PC-3 (cell line): ENCODE measurements at regions not wholly inside any gene's neighbourhood (a gene's known extent, or its start where the extent isn't known, plus 50 kb on each side); places are given as distances from the start of the nearest gene placed in this dataset.

Experiments
- ATAC-seq: fragments of 200-7000 bp; cut with Tn5 transposase; 2 replicates; pipeline ENCODE4 v1.9.1; 2020; ENCODE audit warnings: mild to moderate bottlenecking, moderate library complexity
- BruUV-seq: library from RNA; stranded (reverse); fragments of 400-500 nt; replicated peaks from 2 replicates; lab custom pipeline; 2021; lab: Mats Ljungman, UMichigan
- CTCF ChIA-PET: fragments of 300-600 bp; sonication (Branson Sonifier 250); formaldehyde crosslinking; loops from one replicate; lab custom pipeline; 2022; ENCODE audit warnings: antibody characterized with exemption; lab: Charles Lee
- POLR2A ChIA-PET: fragments of 300-600 bp; sonication (Branson Sonifier 250); formaldehyde crosslinking; loops from one replicate; lab custom pipeline; 2022; ENCODE audit warnings: antibody characterized with exemption; ENCODE audit not compliant: unreplicated experiment; lab: Charles Lee
- DNase-seq: peaks from one replicate; pipeline ENCODE4 v3.0.0-alpha.2; 2015
- H2AFZ ChIP-seq: fragments of 300-600 bp; sonication (generic); 2 replicates; pipeline ENCODE4 v1.6.0; 2016; ENCODE audit warnings: antibody characterized with exemption, low read length
- H3F3A ChIP-seq: fragments of 300-600 bp; sonication (generic); one replicate; pipeline ENCODE4 v1.6.0; 2017; ENCODE audit warnings: antibody characterized with exemption, low read length, control low read depth, mild to moderate bottlenecking; ENCODE audit not compliant: unreplicated experiment
- H3K27ac ChIP-seq: fragments of 300-600 bp; sonication (generic); 2 replicates; pipeline ENCODE4 v1.5.1; 2016; ENCODE audit warnings: mild to moderate bottlenecking, low read length
- H3K27me3 ChIP-seq: fragments of 300-600 bp; sonication (generic); 2 replicates; pipeline ENCODE4 v1.6.1; 2016; ENCODE audit warnings: low read length, mixed read lengths
- H3K36me3 ChIP-seq: fragments of 300-600 bp; sonication (generic); 2 replicates; pipeline ENCODE4 v1.6.1; 2016; ENCODE audit warnings: low read depth, mixed run types, low read length, mixed read lengths
- H3K4me1 ChIP-seq: fragments of 300-600 bp; sonication (generic); 2 replicates; pipeline ENCODE4 v1.5.1; 2016; ENCODE audit warnings: low read length; ENCODE audit not compliant: insufficient read depth
- H3K4me2 ChIP-seq: fragments of 300-600 bp; sonication (generic); 2 replicates; pipeline ENCODE4 v1.6.0; 2016; ENCODE audit warnings: low read length
- H3K4me3 ChIP-seq: fragments of 300-600 bp; sonication (generic); 2 replicates; pipeline ENCODE4 v1.5.1; 2016; ENCODE audit warnings: mild to moderate bottlenecking, low read length, mixed read lengths
- H3K79me2 ChIP-seq: fragments of 300-600 bp; sonication (generic); 2 replicates; pipeline ENCODE4 v1.6.1; 2017; ENCODE audit warnings: low read length, mixed read lengths
- H3K9ac ChIP-seq: fragments of 300-600 bp; sonication (generic); 2 replicates; pipeline ENCODE4 v1.6.0; 2016; ENCODE audit warnings: mild to moderate bottlenecking, low read length
- H3K9me2 ChIP-seq: fragments of 300-600 bp; sonication (generic); replicated peaks from 2 replicates; pipeline ENCODE4 v1.6.1; 2016; ENCODE audit warnings: mixed run types, low read length, mixed read lengths
- H3K9me3 ChIP-seq: fragments of 300-600 bp; sonication (generic); 2 replicates; pipeline ENCODE4 v1.6.1; 2016; ENCODE audit warnings: low read length, mixed read lengths
- H4K20me1 ChIP-seq: fragments of 300-600 bp; sonication (generic); 2 replicates; pipeline ENCODE4 v1.6.1; 2016; ENCODE audit warnings: low read length, mixed read lengths
- EZH2 ChIP-seq: fragments of 300-600 bp; sonication (generic); IDR thresholded peaks from one replicate; pipeline ENCODE4 v1.6.1; 2017; ENCODE audit warnings: antibody characterized with exemption, mild to moderate bottlenecking, low read length; ENCODE audit not compliant: unreplicated experiment
- EZH2phosphoT487 ChIP-seq: fragments of 300-600 bp; sonication (generic); IDR thresholded peaks from 2 replicates; pipeline ENCODE4 v1.6.1; 2018; ENCODE audit warnings: mild to moderate bottlenecking, antibody characterized with exemption, low read length, borderline replicate concordance
- intact Hi-C: fragments of 100-400 bp; cut with micrococcal nuclease; formaldehyde crosslinking; loops from 2 replicates; pipeline ENCODE4 v1.9.0; 2023
- TF ChIP-seq, protein P1 (sequence below): fragments of 300-600 bp; sonication (generic); conservative IDR thresholded peaks from 2 replicates; pipeline ENCODE4 v1.5.1; 2017; ENCODE audit warnings: antibody characterized with exemption, low read depth, mild to moderate bottlenecking, low read length

DNA sequence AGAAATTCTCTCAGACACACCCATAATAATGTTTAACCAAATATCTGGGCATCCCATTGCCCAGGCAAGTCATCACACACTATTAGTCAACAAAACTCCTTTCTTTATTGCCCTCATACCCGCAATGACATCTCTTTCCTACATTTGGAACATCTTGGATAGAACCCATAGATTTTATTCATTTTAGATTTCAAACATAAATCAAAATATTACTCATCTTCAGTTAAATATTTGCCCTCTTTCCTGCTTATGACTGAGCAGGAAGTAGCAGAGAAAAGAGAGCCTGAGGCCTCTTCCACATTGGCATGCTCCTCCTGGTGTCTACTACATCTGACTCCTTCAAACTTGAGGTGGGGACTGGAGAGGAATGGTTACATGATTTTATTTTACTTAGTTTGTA is 592.0 kb downstream of the CHSY3 start:
- ChIA-PET CTCF (no interaction called here), POLR2A (no interaction called here)
- DNase-seq (peak; percentile 92), ATAC-seq (peak; percentile 100)
- Histone ChIP-seq H3K79me2 (no peaks in the 10 kb centered on the region), H3K9ac (peak overlapping the region; percentile 86), H4K20me1 (no peaks in the 10 kb centered on the region), H3F3A (peaks cover 4% of the 10 kb centered on the region), H3K9me2 (no peaks in the 10 kb centered on the region), H3K4me3 (no peak overlapping the region), H3K27ac (peak overlapping the region; percentile 100), H3K4me1 (peaks cover 17% of the 10 kb centered on the region), H3K36me3 (peaks cover 19% of the 10 kb centered on the region), H3K4me2 (no peak overlapping the region), H3K27me3 (no peaks in the 10 kb centered on the region), H3K9me3 (peaks cover 15% of the 10 kb centered on the region; the same call in 1 of the 2 replicates), H2AFZ (no peak overlapping the region)
- intact Hi-C loops, result loop anchor here (1.0 to 10.0 kb wide), 7 partner anchors 19 to 391 kb away; no protein-coding TSS in a partner anchor
- BruUV-seq, result no TSS peak
- TF ChIP-seq EZH2phosphoT487 (no peak), EZH2 (no peak)
- TF ChIP-seq, protein P1, sequence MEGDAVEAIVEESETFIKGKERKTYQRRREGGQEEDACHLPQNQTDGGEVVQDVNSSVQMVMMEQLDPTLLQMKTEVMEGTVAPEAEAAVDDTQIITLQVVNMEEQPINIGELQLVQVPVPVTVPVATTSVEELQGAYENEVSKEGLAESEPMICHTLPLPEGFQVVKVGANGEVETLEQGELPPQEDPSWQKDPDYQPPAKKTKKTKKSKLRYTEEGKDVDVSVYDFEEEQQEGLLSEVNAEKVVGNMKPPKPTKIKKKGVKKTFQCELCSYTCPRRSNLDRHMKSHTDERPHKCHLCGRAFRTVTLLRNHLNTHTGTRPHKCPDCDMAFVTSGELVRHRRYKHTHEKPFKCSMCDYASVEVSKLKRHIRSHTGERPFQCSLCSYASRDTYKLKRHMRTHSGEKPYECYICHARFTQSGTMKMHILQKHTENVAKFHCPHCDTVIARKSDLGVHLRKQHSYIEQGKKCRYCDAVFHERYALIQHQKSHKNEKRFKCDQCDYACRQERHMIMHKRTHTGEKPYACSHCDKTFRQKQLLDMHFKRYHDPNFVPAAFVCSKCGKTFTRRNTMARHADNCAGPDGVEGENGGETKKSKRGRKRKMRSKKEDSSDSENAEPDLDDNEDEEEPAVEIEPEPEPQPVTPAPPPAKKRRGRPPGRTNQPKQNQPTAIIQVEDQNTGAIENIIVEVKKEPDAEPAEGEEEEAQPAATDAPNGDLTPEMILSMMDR, result no peak

DNA sequence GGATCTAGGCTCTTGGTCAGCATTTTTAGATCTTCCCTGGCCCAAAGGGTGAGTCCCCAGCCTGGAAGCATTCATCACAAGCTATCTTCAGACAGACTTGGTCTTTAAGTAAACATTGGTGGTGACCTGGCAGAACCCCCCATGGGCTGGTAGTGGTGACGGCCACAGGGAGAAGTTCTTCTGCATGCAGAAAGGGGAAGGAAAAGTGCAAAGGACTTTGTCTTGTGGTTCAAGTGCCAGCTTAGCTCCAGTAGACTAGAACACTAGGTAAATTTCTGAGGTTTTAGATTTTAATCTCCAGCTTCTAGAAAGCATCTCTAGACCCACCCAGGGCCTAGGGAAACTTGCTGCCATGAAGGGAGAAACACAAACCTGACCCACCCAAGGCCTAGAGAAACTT is 584.0 kb downstream of the CHSY3 start:
- ChIA-PET CTCF (no interaction called here), POLR2A (no interaction called here)
- no peak overlapping the region for H3K27ac ChIP-seq
- H3K79me2 ChIP-seq, result no peaks in the 10 kb centered on the region
- TF ChIP-seq EZH2, result no peak
- TF ChIP-seq EZH2phosphoT487, result no peak
- TF ChIP-seq, protein P1, result no peak
- H3K36me3 ChIP-seq, result no peaks in the 10 kb centered on the region
- intact Hi-C loops, result no loop called here
- no peaks in the 10 kb centered on the region for H3K9me2 ChIP-seq
- H4K20me1 ChIP-seq, result no peaks in the 10 kb centered on the region
- DNase-seq, result no peak
- ATAC-seq, result no peak
- no peak overlapping the region for H3K9ac ChIP-seq
- no peaks in the 10 kb centered on the region for H3F3A ChIP-seq
- no peaks in the 10 kb centered on the region for H3K27me3 ChIP-seq
- 0 out of 2 replicates have a peak, but pooled peaks cover 4% of the 10 kb centered on the region for H3K9me3 ChIP-seq
- no peak overlapping the region for H3K4me3 ChIP-seq
- no TSS peak for BruUV-seq
- H3K4me2 ChIP-seq, result no peak overlapping the region
- peaks cover 7% of the 10 kb centered on the region; the same call in 1 of the 2 replicates for H3K4me1 ChIP-seq
- no peak overlapping the region for H2AFZ ChIP-seq

DNA sequence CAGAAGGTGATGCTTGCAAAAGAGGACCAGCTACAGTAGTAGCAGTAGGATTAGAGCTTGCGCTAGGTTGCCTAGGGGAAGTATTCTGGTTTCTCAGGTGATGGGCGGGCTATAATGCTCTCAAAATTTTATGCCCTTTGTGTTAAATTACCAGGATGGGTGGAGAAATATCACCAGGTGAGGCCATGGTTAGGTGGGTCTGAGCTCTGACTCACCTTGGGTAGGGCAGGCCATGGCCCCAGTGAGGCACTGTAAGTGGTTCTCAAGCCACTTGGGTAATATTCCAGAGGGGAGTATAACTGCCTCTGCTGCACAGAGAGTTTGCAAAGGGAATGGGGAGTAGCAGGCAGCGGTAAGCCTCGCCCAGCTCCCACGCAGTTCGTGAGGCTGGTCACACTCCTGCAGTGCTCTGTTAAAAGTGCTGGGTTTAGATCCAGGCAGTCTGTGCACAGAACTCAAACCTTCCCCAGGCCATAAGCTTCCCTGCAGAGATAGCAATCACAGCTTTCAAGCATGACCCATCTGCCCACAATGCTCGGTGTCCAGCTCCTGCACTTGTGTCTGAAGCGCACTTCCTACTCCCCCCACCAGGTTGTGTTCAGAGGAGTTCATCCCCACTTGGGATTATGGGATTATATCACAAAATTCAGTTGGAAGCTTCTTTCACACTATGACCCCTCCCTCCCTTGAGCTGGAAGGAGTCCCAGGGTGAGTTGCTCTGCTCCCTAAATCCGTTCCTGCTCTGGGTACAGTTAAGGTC is 575.0 kb downstream of the CHSY3 start:
- DNase-seq (peak; percentile 32), ATAC-seq (no peak)
- H3F3A ChIP-seq, result no peaks in the 10 kb centered on the region
- peaks cover 16% of the 10 kb centered on the region for H3K4me1 ChIP-seq
- ChIA-PET CTCF (no interaction called here), POLR2A (no interaction called here)
- peaks cover 16% of the 10 kb centered on the region for H3K9me3 ChIP-seq
- H3K27ac ChIP-seq, result peak overlapping the region; percentile 22
- no peak overlapping the region for H3K9ac ChIP-seq
- H3K4me2 ChIP-seq, result no peak overlapping the region
- H3K4me3 ChIP-seq, result no peak overlapping the region
- no peaks in the 10 kb centered on the region for H4K20me1 ChIP-seq
- BruUV-seq, result no TSS peak
- H3K9me2 ChIP-seq, result no peaks in the 10 kb centered on the region
- intact Hi-C loops, result no loop called here
- peaks cover 16% of the 10 kb centered on the region for H3K36me3 ChIP-seq
- H2AFZ ChIP-seq, result no peak overlapping the region
- H3K79me2 ChIP-seq, result no peaks in the 10 kb centered on the region
- H3K27me3 ChIP-seq, result no peaks in the 10 kb centered on the region
- TF ChIP-seq, protein P1, result no peak
- TF ChIP-seq EZH2 (no peak), EZH2phosphoT487 (no peak)
